ENCODE measurements at regions not wholly inside any gene's neighbourhood (a gene's known extent, or its start where the extent isn't known, plus 50 kb on each side); places are given as distances from the start of the nearest gene placed in this dataset.
"Not testable (repeated sequence)": the region's sequence is repeated elsewhere in the genome, so short reads cannot be mapped to it uniquely, and the experiment has no call there.

DNA sequence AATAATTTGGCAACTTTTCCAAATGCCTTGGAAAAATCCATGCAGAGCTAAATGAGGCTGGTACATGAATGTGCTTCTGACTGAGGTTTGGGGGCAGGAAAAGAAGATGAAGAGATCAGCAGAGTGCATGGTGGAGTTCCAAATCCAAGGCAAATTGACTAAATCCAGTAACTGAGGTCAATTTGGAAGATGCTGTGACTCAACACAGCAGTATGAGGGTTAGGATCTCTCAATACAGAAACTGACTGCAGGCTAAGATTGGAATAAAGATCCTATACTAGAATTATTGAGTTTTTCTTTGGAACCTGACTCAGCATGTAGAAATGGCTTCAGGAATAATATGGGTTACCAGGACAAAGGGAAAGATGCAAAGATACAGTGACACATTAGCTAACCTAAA lies 99.3 kb upstream of the FAT3 start:
- no peak overlapping the region for H3K4me3 ChIP-seq (ENCODE audit: low read length)
- no peak for DNase-seq (ENCODE audit: low read depth, low spot score)

GRCh38 chr11:92123540-92123939 lies 101.1 kb upstream of the FAT3 start:
- no peak overlapping the region for H3K4me3 ChIP-seq (ENCODE audit: low read length)
- no peak for DNase-seq (ENCODE audit: low read depth, low spot score)

DNA sequence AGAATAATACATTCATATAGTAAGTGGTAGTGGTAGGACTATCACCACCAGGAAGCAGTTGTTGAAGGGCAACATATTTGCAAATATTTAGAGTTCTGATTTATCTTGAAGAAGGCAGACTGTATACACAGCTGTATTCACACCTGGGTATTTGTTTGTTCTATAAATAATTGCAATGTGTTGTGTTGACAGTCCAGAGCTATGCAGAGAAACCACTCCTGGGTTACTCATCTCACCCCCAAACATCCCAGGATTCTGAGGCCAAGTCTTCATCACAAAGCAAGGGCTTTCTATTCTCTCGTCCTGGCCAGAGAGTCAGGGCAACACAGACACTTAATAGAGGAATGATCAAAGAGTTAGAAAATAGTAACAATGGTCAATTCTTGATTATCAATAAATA lies 102.1 kb upstream of the FAT3 start:
- no peak for DNase-seq (ENCODE audit: low read depth, low spot score)
- no peak overlapping the region for H3K4me3 ChIP-seq (ENCODE audit: low read length)

GRCh38 chr11:92111287-92111686 lies 113.3 kb upstream of the FAT3 start:
- no peak for DNase-seq (ENCODE audit: low read depth, low spot score)

GRCh38 chr11:92109466-92109865 lies 115.2 kb upstream of the FAT3 start:
- DNase-seq (ENCODE audit: low read depth, low spot score), result no peak

More at GRCh38 chr11:92111287-92111686, 113.3 kb upstream of the FAT3 start:
- H3K4me3 ChIP-seq (ENCODE audit: low read length), result no peak overlapping the region

DNA sequence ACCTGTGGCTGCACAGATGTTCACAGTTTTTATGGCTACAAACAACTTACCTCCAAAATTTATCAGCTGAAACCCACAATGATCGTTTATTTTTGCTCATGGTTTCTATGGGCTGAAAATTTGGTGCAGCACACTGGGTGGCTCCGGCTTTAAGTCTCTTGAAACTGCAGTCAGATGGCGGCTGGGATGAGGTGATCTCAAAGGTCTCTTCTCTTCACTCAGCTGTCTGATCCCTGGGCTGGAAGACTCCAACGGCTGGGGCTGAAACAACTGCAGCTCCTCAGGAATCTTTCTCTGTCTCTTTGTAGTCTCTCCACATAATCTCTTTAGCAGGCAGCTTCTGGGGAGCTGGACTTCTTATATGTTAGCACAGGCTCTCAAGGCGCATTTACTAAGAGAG lies 117.3 kb upstream of the FAT3 start:
- no peak for DNase-seq (ENCODE audit: low read depth, low spot score)
- no peak overlapping the region for H3K4me3 ChIP-seq (ENCODE audit: low read length)

More at GRCh38 chr11:92109466-92109865, 115.2 kb upstream of the FAT3 start:
- no peak overlapping the region for H3K4me3 ChIP-seq (ENCODE audit: low read length)

GRCh38 chr11:92104349-92104748 lies 120.3 kb upstream of the FAT3 start:
- no peak overlapping the region for H3K4me3 ChIP-seq (ENCODE audit: low read length)
- no peak for DNase-seq (ENCODE audit: low read depth, low spot score)

GRCh38 chr11:92101920-92102319 lies 122.7 kb upstream of the FAT3 start:
- no peak for DNase-seq (ENCODE audit: low read depth, low spot score)
- H3K4me3 ChIP-seq (ENCODE audit: low read length), result no peak overlapping the region

DNA sequence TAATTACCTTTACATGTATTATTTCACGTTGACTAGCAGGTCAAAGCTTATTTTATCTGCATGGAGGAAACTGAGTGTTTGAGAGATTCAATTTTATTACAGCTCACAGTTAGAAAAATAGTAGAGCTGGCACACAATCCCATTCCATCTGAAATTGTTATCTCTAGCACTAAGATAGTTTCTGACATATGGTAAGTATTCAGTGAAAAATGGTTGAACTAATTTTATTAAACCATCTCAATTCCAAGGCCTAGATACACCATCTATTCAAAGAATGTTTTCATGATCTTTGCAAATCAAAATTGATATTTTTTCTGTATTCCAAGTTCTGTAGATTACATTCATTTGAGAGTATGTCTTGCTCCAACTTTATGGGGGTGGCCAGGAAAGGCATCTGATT lies 125.4 kb upstream of the FAT3 start:
- no peak overlapping the region for H3K4me3 ChIP-seq (ENCODE audit: low read length)
- no peak for DNase-seq (ENCODE audit: low read depth, low spot score)

DNA sequence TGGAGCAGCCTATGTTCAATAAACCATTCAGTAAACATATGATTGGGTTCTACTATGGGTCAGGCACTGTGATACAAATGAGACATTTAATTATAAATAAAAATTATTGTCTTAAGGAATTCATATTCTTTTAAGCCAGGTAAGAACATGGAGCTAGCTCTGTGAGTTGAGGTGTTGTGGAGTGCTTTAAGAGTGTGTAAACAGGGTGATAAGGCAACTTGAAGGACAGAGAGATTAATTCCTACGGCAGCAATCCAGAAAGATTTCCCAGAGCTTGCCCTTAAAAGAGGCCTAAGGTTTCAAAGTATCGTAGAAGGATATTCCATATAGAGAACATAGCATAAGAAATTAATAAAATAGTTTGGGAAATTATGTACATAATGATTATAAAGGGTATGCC lies 126.4 kb upstream of the FAT3 start:
- H3K4me3 ChIP-seq (ENCODE audit: low read length), result no peak overlapping the region
- DNase-seq (ENCODE audit: low read depth, low spot score), result no peak

DNA sequence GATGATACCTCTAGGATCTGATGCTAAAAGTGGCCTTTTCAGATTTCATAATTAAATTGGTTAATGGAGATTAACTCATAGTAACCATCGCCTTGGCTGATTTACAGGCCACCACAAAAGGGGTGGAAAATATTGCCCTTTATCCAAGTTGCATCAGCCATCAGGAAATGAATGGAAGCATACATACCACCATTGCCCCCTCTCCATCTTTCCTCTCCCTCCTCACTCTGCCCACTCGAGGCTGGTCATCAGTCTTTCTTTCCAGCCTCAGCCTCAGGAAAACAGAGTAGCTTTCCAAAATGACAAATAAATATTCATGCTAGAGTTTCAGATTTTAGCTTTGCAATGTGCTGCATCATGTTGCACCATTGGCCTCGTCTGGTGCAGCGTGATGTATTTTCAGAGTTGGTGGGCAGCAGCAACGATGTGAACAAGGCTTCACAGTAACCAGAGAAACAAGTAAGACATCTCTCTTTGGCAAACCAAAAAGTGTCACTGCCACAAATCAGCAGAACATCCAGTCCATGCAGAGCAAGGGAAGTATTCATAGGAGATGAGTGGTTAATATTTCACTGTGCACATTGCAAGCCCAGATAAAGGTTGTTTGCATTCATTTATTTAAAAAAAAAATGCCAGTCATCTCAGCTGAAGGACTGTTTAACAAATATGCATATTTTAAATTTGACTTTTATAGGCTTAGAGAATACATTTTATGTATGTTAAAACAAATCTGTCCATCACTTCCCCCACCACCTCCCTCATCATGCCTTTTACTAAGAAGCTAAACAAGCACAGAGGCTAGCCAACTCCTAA lies 136.7 kb upstream of the FAT3 start:
- H3K4me3 ChIP-seq (ENCODE audit: low read length), result no peak overlapping the region
- no peak for DNase-seq (ENCODE audit: low read depth, low spot score)

DNA sequence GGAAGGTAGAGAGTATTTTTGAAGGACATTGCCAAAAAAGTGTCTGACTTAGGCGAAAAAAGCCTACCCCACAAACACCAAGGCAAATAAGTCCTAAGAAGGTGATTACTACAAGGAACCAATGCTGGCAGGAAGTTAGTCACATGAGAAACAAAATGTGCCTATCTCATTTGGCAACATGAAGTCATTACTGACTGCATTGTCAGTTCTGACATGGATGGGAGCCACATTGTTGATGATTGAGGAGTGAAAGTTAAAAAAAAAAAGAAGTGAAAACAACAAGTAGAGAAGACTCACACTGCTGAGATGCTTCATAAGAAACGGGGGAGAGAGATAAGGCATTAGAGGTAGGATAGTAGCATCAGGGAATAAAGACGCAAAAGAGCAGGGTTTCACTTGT lies 141.5 kb upstream of the FAT3 start:
- no peak overlapping the region for H3K4me3 ChIP-seq (ENCODE audit: low read length)
- no peak for DNase-seq (ENCODE audit: low read depth, low spot score)

- no peak overlapping the region for H3K4me3 ChIP-seq (ENCODE audit: low read length)
These were observed 142.0 kb upstream of the FAT3 start for GRCh38 chr11:92082652-92083051.

DNA sequence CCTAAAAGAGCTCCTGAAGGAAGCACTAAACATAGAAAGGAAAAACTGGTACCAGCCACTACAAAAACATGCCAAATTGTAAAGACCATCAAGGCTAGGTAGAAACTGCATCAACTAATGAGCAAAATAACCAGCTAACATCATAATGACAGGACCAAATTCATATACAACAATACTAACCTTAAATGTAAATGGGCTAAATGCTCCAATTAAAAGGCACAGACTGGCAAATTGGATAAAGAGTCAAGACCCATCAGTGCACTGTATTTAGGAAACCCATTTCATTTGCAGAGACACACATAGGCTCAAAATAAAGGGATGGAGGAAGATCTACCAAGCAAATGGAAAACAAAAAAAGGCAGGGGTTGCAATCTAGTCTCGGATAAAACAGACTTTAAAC lies 150.1 kb upstream of the FAT3 start:
- not testable (repeated sequence) for DNase-seq (ENCODE audit: low read depth, low spot score); H3K4me3 ChIP-seq (ENCODE audit: low read length)

More at GRCh38 chr11:92082652-92083051, 142.0 kb upstream of the FAT3 start:
- no peak for DNase-seq (ENCODE audit: low read depth, low spot score)

DNA sequence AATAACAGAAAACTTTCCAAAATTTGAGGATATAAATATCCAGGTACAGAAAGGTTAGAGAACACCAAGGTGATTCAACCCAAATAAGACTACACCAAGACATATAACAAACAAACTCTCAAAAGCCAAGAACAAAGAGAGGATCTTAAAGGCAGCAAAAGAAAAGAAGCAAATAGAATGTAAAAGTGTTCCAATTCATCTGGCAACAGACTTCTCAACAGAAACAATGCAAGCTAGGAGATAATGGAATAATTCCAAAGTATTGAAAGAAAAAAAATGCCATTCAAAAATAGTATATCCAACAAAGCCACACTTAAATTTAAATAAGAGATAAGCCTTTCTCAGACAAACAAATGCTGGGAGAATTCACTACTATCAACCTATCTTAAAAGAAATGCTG lies 153.0 kb upstream of the FAT3 start:
- H3K4me3 ChIP-seq (ENCODE audit: low read length), result no peak overlapping the region
- no peak for DNase-seq (ENCODE audit: low read depth, low spot score)

DNA sequence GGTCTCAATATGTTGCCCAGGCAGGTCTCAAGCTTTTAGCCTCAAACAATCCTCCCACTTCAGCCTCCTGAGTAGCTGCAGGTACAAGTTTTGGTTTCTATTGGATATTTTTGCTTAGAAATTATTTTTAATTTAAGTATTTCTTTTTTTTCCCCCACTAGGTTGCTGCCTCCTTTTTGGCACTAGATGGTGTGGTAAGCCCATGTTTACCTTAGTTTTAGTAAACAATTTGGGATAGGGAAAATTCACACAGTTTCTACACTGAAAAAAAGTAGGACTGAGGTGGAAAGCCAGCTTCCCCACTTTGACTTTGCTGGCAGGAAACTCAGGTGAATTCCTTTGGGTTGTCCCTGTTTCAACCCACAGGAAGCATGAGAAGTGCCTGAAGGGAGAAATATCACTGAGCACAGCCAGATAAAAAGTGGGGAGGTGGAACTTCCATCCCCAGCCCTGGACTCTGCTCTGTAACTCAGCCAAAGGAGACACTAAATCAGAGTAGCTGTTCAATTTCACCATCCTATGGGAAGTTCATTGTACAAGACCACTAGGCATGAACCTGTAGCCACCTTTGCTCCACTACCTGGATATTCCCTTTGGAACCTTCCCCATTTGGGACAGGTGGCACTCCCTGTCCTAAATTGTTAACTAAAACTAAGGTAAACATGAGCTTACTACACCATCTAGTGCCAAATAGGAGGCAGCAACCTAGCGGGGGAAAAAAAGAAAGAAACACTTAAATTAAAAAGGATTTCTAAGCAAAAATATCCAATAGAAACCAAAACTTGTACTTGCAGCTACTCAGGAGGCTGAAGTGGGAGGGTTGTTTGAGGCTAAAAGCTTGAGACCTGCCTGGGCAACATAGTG lies 154.4 kb upstream of the FAT3 start:
- H3K4me3 ChIP-seq (ENCODE audit: low read length), result no peak overlapping the region
- no peak for DNase-seq (ENCODE audit: low read depth, low spot score)

DNA sequence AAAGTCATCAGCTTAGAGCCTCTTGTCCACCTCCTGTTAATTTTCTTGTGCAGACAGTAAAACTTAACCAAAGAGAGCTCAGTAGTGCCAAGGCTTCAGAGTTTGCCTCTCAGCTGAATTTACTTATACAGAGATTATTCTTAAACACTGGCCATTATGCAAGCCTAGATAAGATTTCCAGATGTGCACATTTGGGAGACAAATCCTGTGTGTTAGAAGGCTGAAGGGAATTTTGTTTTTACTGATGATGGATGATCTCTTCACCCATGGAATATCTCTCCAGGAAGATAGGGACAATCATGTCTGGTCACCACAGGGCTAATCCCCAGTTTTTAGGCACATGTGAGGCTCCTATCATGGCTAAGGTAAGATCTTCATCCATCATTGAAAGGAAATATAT lies 157.6 kb upstream of the FAT3 start:
- no peak for DNase-seq (ENCODE audit: low read depth, low spot score)
- H3K4me3 ChIP-seq (ENCODE audit: low read length), result no peak overlapping the region

GRCh38 chr11:92061456-92062062 lies 163.1 kb upstream of the FAT3 start:
- no peak overlapping the region for H3K4me3 ChIP-seq (ENCODE audit: low read length)
- DNase-seq (ENCODE audit: low read depth, low spot score), result no peak

GRCh38 chr11:92057849-92058442 lies 166.7 kb upstream of the FAT3 start:
- DNase-seq (ENCODE audit: low read depth, low spot score), result no peak
- H3K4me3 ChIP-seq (ENCODE audit: low read length), result no peak overlapping the region

DNA sequence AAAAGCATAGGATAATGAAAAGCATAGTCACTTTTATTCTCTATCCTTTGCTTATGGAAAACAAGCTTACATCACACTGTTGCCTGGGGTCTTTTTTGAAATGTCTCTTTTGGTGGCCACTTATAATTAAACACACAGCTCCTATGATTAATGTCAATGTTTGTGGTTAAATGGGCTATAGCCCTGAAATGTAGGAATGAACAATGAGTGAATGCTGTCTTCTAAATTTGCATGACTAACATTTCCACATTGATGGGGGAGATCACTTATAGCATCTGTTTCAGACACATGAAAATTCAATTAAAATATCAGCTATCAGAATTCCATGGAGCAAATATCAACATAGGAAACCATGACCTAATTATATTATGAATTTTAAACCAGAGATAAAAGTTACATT lies 171.4 kb upstream of the FAT3 start:
- H3K4me3 ChIP-seq (ENCODE audit: low read length), result no peak overlapping the region
- no peak for DNase-seq (ENCODE audit: low read depth, low spot score)
